ENCODE measurements at regions not wholly inside any gene's neighbourhood (a gene's known extent, or its start where the extent isn't known, plus 50 kb on each side); places are given as distances from the start of the nearest gene placed in this dataset.

DNA sequence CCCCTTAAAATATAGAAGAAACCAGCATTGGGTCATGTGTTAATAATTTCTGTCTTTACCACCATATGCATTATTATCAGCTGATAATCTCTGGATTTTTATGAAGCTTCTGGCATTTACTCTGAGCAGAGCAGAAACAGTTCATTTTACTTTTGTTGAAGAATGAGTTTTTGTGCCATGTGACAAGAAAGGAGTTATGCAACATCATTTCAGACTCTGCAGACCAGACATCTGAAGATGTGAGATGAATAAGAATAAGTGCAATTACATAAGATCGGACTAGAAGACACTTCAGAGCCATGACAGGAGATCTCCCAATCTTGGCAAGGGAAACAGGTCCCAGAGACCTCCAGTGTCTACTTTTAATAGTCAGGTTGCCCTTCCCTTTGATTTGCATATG is 869.4 kb upstream of the VRK2 start:
- H3K27ac ChIP-seq = no peak overlapping the region
- H3K36me3 ChIP-seq = no peaks in the 10 kb centered on the region
- intact Hi-C loops (cut with DNase I) = no loop called here
- ATAC-seq = no peak
- no peaks in the 10 kb centered on the region for H3K9me3 ChIP-seq
- no peak overlapping the region for H3K4me3 ChIP-seq
- no peak for TF ChIP-seq POLR2A (IDR thresholded peaks at IDR 0.05)
- TF ChIP-seq, protein P1, sequence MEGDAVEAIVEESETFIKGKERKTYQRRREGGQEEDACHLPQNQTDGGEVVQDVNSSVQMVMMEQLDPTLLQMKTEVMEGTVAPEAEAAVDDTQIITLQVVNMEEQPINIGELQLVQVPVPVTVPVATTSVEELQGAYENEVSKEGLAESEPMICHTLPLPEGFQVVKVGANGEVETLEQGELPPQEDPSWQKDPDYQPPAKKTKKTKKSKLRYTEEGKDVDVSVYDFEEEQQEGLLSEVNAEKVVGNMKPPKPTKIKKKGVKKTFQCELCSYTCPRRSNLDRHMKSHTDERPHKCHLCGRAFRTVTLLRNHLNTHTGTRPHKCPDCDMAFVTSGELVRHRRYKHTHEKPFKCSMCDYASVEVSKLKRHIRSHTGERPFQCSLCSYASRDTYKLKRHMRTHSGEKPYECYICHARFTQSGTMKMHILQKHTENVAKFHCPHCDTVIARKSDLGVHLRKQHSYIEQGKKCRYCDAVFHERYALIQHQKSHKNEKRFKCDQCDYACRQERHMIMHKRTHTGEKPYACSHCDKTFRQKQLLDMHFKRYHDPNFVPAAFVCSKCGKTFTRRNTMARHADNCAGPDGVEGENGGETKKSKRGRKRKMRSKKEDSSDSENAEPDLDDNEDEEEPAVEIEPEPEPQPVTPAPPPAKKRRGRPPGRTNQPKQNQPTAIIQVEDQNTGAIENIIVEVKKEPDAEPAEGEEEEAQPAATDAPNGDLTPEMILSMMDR (IDR thresholded peaks at IDR 0.05) = no peak
- WGBS (ENCODE audit: insufficient coverage, low coverage, low lambda C conversion rate, missing lambda C conversion rate) = 25% methylated on average over 1 of the region's 1 CpG
- no peaks in the 10 kb centered on the region for H3K27me3 ChIP-seq
- DNase-seq = no peak
- no peaks in the 10 kb centered on the region for H3K4me1 ChIP-seq

DNA sequence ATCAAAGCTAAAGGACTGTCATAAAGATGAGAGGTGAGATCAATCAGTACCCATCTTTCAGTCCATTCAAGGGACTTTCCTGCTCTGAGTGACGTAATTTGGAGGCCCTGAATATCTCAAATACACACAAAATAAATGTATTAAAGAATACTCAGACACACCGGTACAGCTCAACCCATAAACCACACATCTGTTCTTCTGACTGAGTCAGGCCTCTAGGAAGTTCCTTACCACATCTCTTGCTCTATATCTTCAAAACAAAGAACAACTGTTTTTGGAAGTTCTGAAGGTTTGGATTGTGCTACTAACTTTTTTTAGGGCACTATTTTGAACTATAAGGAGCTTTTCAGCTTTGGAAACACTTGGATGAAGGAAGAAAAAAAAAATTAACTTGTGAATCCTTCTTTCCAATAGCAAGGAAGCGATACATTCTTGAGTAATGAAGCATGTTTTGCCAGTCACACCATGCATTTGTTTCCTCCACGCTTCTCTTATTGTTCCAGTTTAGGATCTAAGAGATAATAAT is 866.5 kb upstream of the VRK2 start:
- no peaks in the 10 kb centered on the region for H3K9me3 ChIP-seq
- TF ChIP-seq, protein P1 (IDR thresholded peaks at IDR 0.05) = no peak
- TF ChIP-seq POLR2A (IDR thresholded peaks at IDR 0.05) = no peak
- H3K4me1 ChIP-seq = no peaks in the 10 kb centered on the region
- no peaks in the 10 kb centered on the region for H3K36me3 ChIP-seq
- ATAC-seq (no peak), DNase-seq (no peak)
- no peaks in the 10 kb centered on the region for H3K27me3 ChIP-seq
- no peak overlapping the region for H3K27ac ChIP-seq
- H3K4me3 ChIP-seq = no peak overlapping the region
- intact Hi-C loops (cut with DNase I) = no loop called here
- 51% methylated on average over 4 of the region's 4 CpGs for WGBS (ENCODE audit: insufficient coverage, low coverage, low lambda C conversion rate, missing lambda C conversion rate)

DNA sequence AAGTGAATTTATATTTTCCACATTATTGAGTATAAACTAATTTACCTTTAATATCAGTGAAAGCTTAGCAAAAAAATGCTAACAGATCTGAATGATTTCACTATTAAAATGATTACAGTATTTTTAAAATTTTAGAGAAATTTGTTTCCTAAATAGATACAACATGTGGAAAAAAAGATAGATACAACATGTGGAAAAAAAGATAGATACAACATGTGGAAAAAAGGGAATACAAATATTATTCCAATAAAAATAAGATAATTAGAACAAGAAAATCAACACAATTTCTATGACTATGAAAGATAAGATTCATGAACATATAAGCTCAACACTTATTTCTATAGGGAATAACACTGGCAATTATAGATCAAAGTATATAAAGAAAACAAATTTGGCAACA is 865.9 kb upstream of the VRK2 start:
- TF ChIP-seq, protein P1 (IDR thresholded peaks at IDR 0.05) = no peak
- TF ChIP-seq POLR2A (IDR thresholded peaks at IDR 0.05) = no peak
- H3K9me3 ChIP-seq = no peaks in the 10 kb centered on the region
- no peak overlapping the region for H3K4me3 ChIP-seq
- no peak overlapping the region for H3K27ac ChIP-seq
- no peaks in the 10 kb centered on the region for H3K36me3 ChIP-seq
- DNase-seq (no peak), ATAC-seq (no peak)
- H3K27me3 ChIP-seq = no peaks in the 10 kb centered on the region
- intact Hi-C loops (cut with DNase I) = no loop called here
- no peaks in the 10 kb centered on the region for H3K4me1 ChIP-seq

DNA sequence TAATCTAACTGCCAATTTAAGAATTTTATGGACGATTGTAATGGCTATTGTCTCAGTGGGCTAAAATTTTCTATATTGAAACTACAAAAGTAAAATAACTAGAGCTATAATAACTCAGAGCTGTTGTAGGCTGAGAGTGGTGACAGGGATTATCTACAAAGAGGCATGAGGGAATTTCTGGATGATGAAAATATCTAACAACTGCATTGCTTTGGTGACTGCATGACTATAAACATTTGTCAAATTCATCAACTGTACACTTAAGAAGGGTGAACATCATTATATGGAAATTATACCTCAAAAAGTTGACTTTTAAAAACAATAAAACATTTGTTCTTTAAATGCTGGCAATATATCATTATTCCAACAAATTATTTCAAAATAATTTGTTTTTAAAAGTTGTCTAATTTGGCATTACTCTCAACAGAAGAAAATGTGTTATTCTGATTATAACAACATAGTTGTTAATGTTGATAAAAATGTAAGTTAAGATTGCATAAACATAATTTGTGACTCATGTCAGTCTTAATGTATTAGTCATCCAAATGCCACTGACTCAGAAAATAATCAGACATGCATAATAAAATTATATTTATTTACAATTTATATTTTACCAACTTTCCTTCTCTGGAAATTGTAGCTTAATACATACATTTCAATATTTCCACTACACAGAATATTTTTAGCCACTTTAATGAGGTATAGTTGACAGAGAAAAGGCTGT is 865.1 kb upstream of the VRK2 start:
- 18% methylated on average over 1 of the region's 1 CpG for WGBS (ENCODE audit: insufficient coverage, low coverage, low lambda C conversion rate, missing lambda C conversion rate)
- Histone ChIP-seq H3K9me3 (no peaks in the 10 kb centered on the region), H3K27ac (no peak overlapping the region), H3K27me3 (no peaks in the 10 kb centered on the region), H3K4me3 (no peak overlapping the region), H3K4me1 (no peaks in the 10 kb centered on the region), H3K36me3 (no peaks in the 10 kb centered on the region)
- intact Hi-C loops (cut with DNase I) = no loop called here
- ATAC-seq = no peak
- TF ChIP-seq POLR2A (IDR thresholded peaks at IDR 0.05) = no peak
- TF ChIP-seq, protein P1 (IDR thresholded peaks at IDR 0.05) = no peak
- no peak for DNase-seq

DNA sequence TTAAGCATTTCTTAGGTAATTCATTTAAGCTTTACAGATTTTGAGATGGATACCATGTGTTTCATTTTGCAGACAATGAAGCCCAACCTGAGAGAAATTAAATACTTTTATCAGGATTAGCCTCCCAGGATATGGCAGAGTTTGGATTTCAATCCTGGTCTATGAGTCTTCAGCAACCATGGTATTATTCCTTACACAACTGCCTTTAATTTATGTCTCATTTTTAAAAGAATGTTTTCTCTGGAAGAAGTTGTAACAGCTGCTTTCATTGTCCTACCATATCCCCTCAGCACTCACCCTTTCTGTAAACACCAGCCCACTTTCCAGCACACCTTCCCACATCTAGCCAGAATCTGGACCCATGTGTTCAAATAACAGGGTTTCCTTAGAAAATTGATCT is 863.7 kb upstream of the VRK2 start:
- ATAC-seq (no peak), DNase-seq (no peak)
- no peaks in the 10 kb centered on the region for H3K4me1 ChIP-seq
- TF ChIP-seq, protein P1 (IDR thresholded peaks at IDR 0.05) = no peak
- TF ChIP-seq POLR2A (IDR thresholded peaks at IDR 0.05) = no peak
- H3K4me3 ChIP-seq = no peak overlapping the region
- intact Hi-C loops (cut with DNase I) = no loop called here
- no peaks in the 10 kb centered on the region for H3K36me3 ChIP-seq
- no peaks in the 10 kb centered on the region for H3K9me3 ChIP-seq
- no peaks in the 10 kb centered on the region for H3K27me3 ChIP-seq
- no peak overlapping the region for H3K27ac ChIP-seq
